C4-2B (cell line): ENCODE measurements at regions not wholly inside any gene's neighbourhood (a gene's known extent, or its start where the extent isn't known, plus 50 kb on each side); places are given as distances from the start of the nearest gene placed in this dataset.

ENCODE experiments used
- H3K27ac ChIP-seq: fragments of 450-650 bp; 2 replicates; pipeline ENCODE4 v1.5.1; 2017
- CTCF ChIP-seq: fragments of 450-650 bp; conservative IDR thresholded peaks from 2 replicates; pipeline ENCODE4 v1.5.1; 2017; ENCODE audit warnings: mild to moderate bottlenecking
- ZFX ChIP-seq: fragments of 450-650 bp; IDR thresholded peaks from 2 replicates; pipeline ENCODE4 v1.6.1; 2017

GRCh38 chr3:72212396-72212795 is 427.4 kb upstream of the PROK2 start:
- TF ChIP-seq ZFX: no peak
- TF ChIP-seq CTCF: no peak
- H3K27ac ChIP-seq: no peak overlapping the region

DNA sequence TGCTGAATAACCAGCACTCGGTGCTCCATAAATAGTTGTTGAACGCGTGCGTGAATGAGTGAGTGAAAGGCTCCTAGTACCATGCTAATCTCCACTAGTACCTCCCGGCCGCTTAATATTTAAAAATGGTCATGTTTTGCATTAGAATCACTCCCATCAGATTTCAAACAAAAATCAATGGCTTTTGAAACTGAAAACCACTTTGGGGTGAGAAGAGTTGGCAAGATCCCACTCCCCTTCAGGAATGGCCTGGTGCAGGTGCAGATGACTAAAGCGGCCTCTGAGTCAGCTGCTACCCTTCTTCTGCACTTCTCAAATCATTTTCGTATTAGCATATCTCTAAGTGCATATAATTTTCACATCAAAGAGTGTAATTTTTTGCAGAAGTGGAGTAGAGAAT is 425.3 kb upstream of the PROK2 start:
- H3K27ac ChIP-seq: no peak overlapping the region
- TF ChIP-seq ZFX (no peak), CTCF (no peak)

DNA sequence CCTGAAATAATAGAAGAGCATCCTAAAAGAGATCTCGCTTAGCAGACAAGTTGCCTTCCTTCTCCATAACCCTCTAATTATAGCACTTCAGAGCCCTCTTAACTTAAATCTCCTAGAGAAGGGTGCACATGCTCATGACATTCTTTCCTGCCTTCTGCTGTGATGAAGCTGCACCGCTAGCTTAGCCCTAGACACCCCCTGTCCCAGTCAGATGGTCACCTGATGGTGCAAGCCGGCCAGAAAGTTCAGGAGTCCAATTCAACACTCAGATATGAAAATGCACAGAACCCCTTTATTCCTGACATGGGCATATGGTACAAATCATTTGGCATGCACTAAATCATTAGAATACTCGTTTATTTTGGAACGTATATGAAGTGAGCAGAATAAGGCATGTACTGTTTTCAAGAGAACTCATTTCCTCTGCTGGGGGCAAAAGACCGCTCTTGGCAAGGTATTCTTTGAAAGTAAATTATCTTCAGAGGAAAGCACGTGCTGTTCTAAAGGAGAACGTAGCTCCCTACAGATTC is 420.4 kb upstream of the PROK2 start:
- H3K27ac ChIP-seq: no peak overlapping the region
- TF ChIP-seq ZFX: no peak
- TF ChIP-seq CTCF: no peak

DNA sequence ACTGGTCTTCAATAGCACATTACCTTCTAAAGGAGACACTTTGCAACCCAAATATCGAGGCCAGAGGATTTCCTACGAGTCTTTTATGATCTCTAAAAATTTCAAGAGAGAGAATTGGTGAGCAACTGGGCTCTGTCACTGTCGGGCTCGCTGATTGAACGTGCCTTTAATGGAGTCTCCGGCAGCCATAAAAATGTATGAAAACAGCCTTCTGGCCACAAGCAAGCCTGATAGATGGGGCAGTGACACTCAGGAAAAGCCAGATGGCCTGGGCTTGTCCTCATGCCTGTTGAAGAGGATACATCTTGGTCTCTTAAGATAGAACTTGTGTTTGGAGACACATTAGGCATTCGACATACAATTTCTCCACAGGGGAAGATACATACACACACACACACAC is 419.5 kb upstream of the PROK2 start:
- TF ChIP-seq ZFX: no peak
- TF ChIP-seq CTCF: no peak
- H3K27ac ChIP-seq: no peak overlapping the region

DNA sequence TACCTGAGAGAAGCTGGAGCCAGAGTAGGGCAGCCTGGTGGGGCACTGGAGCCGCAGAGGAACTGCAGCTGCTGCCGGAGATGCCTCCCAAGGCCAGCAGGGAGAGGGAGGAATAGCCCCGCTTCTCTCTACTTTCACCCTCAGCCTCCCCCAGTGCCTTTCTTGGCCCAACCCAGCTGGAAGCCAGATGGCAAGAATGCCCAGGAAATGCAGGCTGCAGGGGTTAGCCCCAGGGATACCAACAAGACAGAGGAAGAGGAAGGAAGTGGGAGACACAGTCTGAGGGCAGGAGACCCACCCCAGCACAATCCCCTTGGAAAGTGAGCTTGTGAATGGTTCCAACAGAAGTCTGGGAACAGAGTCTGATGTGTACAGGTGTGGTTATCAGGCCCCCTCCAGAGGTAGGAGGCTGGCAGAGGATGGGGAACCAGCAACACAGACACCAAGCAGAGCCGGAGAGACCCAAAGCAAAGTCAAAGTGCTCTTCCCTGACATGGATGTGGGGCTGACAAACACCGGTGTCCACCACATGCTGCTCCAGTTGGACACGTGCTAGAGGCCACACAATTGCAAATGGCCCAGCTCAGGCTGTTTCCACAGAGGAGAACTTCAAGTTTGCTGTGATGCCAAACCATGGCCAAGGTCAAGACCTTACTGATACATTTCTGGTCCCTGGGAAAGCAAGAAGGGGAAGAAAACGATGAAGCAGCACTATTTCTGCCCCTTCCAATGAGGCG is 418.8 kb upstream of the PROK2 start:
- TF ChIP-seq CTCF (no peak), ZFX (no peak)
- H3K27ac ChIP-seq: no peak overlapping the region

DNA sequence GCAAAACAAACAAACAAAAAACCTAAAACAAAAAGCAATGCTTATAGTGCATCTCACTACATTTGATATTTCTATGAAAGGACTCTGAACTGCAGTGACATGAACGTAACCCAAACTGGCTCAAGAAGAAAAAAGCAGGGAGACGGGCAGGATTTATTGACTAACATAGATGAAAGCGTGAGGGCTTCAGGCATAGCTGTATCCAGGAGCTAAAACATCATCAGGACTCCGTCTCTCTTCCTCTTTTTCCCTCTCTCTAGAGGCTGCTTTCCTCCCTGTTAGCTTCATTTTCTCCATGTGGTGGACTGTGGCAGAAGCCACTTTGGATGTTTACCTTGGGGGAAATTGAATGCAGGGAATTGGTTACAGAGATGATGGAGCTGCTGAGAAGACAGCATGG is 418.2 kb upstream of the PROK2 start:
- no peak for TF ChIP-seq ZFX
- no peak for TF ChIP-seq CTCF
- no peak overlapping the region for H3K27ac ChIP-seq

DNA sequence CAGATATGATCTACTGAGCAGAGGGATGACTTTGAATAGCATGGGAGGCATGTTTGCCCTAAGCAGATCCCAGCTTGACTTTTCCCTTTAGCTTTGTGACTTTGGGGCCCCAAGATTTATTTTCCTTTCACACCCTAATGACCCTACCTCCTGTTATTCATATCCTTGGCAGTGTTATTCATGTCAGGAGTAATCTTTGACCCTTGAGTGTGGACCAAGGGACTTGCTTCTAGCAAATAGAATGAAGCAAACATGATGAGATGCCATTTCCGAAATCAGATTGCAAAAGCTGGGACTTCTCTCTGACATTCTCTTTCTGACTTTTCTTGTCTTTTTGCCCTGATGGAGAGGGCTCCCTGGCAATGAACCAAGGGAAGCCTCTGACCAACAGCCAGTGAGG is 415.4 kb upstream of the PROK2 start:
- no peak for TF ChIP-seq ZFX
- no peak for TF ChIP-seq CTCF
- no peak overlapping the region for H3K27ac ChIP-seq
